ENCODE measurements at regions not wholly inside any gene's neighbourhood (a gene's known extent, or its start where the extent isn't known, plus 50 kb on each side); places are given as distances from the start of the nearest gene placed in this dataset.

GRCh38 chr15:85854345-85855097 is 59.8 kb upstream of the KLHL25 start:
- TF ChIP-seq CTCF (IDR thresholded peaks at IDR 0.05; ENCODE audit: low read depth, low read length) (peak; percentile 96), EZH2phosphoT487 (IDR thresholded peaks at IDR 0.05; ENCODE audit: low read depth) (no peak)
